GM18511 (cell line): ENCODE measurements at regions not wholly inside any gene's neighbourhood (a gene's known extent, or its start where the extent isn't known, plus 50 kb on each side); places are given as distances from the start of the nearest gene placed in this dataset.

Experiments used
- ATAC-seq: cut with Tn5 transposase; IDR thresholded peaks from one replicate; pipeline ENCODE4 v1.9.1; 2021; ENCODE audit warnings: mild to moderate bottlenecking, moderate library complexity; ENCODE audit not compliant: unreplicated experiment

DNA sequence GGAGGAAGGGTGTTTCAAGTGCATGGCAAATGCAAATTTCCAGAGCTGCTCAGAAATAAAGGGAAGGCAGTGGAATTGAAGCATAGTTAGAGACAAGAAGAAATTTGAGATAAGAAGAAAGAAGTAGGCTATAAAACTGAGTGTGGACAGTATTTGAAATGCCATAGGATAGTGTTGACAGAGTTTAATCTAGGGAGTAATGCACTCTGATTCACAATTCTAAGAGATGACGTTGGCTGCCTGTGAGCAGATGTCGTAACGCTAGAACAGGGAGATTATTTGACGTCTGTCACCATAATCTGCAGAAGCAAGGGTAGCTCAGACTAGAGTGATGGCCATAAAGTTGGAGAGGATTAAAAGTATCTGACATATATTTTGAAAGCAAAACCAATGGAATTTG lies 389.9 kb upstream of the KIRREL3 start:
- ATAC-seq = no peak

GRCh38 chr11:127385071-127385470 lies 384.5 kb upstream of the KIRREL3 start:
- no peak for ATAC-seq

- ATAC-seq = no peak
Observed at GRCh38 chr11:127383026-127383425, 382.5 kb upstream of the KIRREL3 start.

DNA sequence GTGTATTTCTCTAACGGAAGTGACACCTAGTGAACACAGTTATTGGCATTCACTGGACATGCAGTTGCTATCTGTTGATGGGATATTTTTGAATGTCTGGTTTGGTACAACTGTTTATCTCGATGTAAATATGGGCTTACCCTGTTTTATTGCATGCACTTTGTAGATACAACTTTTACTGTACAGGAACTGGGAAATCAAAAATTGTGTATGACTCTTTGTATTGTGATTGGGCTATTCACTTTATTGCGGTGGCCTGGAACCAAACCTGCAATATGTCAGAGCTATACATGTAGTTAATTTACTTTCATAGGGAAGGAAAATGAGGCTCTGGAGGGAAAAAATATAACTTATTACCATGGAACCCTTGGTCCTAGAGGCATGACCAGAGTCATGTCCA lies 380.7 kb upstream of the KIRREL3 start:
- ATAC-seq = no peak

- ATAC-seq = no peak
Observed at GRCh38 chr11:127379686-127380085, 379.1 kb upstream of the KIRREL3 start.

- ATAC-seq = no peak
Observed at GRCh38 chr11:127376301-127376700, 375.7 kb upstream of the KIRREL3 start.

GRCh38 chr11:127369356-127369755 lies 368.8 kb upstream of the KIRREL3 start:
- no peak for ATAC-seq

- ATAC-seq = no peak
Observed at GRCh38 chr11:127362754-127363308, 362.3 kb upstream of the KIRREL3 start.

DNA sequence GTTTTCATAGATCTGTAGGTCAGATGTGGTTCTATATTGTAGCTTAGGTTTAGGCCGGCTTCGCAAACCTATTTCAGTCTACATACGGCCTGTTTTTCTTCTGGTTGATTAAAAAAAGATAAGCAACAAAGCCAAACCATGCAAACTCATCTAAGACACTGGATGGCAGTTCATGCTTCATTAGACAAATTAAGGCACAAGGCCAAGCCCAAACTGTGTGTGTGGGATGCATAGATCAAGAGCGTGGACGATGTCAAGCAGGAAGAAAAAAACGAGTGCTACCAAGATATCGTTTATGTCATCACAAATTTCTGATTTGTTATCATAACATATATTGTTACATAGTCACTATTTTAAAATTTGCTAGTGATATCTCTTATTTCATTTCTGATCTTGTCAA lies 357.6 kb upstream of the KIRREL3 start:
- ATAC-seq = no peak

- no peak for ATAC-seq
Observed at GRCh38 chr11:127350476-127350875, 349.9 kb upstream of the KIRREL3 start.

DNA sequence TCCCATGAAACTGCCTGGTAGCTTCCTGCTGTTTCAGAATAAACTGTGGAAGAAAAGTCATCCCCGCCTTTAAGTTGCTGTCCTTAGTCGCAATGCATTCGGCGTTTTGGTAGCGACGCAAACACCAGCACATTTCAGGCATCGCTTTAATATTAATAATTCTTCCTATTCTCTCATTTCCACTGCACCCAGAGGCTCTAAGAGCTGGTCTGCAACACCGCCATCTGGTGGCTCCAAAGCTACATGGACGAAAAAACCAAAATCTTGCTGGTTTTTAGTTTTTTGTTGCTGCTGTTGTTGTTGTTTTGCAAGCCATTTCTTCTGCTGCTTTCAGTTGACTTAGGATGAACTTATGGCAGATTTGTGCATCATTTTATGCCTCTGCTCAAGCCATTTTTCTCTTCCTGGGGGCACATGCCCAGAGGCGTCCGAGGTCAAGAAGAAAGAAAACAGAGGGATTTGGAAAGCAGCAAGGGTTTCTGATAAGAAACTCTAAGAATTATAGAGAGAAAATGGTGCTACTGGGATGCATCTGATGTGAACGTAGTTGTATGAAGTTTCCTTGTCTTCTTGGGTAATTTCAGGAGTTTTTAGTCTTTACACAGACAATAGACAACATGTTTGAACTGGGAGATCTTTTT lies 345.4 kb upstream of the KIRREL3 start:
- ATAC-seq = no peak

DNA sequence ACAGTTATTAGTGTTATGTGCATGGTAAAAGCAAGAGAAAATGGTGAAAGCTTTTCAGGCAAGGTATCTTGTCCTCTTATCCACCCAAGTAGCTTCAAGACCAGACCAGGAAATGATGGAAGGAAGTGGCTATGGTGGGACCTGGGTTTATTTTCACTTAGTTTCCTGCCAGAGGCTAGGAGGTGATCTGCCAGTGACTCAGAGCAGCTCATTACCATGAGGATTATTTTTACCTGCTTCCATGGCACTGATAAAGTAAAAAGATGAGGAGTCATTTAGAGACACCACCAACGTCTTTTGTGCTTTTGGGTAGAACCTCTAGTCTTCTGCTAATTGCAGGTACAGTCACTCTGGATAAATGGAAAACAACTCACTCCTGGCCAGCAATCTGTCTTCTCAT lies 339.9 kb upstream of the KIRREL3 start:
- ATAC-seq = no peak

DNA sequence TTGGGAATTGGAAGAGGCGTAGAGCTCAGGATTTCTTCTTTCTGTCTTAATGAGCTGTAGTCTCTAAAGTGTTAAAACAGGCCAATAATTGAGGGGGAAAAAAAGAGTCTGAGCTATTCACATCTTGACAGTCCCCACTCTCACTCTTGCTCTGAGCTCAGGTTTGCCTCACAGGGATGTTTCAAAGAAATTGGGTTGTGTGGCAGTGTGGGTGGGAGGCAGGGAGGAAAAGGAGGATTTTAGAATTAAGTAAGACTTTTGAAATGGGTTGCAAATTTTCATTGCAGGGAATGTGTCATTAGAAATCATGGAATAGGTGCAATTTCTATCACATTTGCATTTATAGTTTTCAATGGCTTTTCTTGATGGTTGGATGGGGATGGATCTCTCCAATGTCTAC lies 338.8 kb upstream of the KIRREL3 start:
- no peak for ATAC-seq

GRCh38 chr11:127338380-127339259 lies 338.1 kb upstream of the KIRREL3 start:
- ATAC-seq = no peak

DNA sequence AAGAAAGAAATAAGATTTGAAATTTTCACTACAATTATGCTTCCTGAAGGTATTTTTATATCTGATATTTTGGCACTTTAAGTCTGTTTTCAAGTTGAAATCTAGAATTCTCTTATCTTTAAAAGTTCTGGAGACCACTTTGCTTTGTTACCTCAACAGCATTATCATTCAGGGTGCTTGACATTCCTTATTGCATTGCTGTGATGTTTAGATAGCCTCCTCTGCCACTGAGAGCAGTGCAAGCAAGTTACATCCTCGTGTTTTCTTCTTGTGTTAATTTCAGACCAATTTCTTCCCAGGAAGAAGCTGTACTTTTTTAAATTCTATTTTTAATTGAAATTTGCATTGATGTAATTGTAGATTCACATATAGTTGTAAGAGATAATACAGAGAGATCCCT lies 333.9 kb upstream of the KIRREL3 start:
- ATAC-seq = no peak

- no peak for ATAC-seq
Observed at GRCh38 chr11:127332896-127333295, 332.3 kb upstream of the KIRREL3 start.

- ATAC-seq = no peak
Observed at GRCh38 chr11:127330044-127330443, 329.5 kb upstream of the KIRREL3 start.

DNA sequence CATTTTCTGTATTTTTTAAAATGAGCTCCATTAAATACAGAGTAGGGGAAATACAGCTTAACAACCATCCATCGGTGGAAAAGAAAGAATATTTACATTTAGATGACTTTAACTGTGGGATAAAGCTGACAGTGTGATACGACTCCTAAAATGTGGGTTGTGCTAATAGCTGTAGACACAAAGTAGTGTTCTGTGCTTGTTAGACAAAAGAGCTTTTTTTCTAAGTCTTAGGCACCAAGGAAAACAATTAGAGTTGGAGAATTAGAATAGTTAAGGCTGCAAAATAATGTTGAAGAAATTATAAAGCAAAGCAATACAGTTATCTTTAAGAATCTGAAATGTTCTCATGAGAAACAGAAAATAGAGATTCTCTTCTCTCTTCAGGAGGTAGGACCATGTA lies 307.7 kb upstream of the KIRREL3 start:
- no peak for ATAC-seq

DNA sequence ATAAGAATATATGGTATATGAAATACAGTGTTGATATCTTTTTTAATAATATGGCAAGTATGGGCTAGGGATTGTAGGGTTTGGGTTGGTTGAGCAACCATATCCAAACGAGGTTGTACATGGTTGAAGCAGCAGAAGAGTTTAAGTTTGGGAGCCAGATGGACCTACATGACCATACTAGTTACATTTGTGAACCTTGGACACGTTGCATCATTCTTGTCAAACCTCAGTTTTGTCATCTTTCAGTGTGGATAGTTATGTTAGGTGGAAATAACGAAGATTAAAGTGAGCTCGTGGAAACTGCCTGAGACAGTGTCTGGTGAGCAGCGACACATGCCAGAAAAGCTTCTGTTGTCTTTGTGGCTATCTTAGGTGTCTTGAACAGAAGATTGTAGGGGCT lies 307.1 kb upstream of the KIRREL3 start:
- no peak for ATAC-seq

DNA sequence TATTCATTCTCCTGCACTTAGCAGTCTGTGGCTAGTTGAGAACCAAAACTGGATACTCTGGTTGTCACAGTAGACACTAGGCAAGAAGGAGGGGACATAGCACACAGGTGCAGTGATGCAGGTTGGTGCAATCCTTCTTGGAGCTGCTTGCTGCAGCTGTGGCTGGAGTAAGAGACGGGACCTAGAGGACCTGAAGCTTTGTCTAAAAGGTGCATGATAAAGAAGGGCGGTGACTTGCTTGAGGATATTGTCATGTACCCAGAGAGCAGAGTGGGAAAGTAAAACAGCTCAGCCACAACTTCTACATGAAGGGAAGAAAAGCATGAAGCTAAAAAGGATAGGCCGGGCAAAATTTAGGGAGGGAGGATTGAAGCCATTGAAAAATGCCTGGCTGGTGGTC lies 304.1 kb upstream of the KIRREL3 start:
- no peak for ATAC-seq

DNA sequence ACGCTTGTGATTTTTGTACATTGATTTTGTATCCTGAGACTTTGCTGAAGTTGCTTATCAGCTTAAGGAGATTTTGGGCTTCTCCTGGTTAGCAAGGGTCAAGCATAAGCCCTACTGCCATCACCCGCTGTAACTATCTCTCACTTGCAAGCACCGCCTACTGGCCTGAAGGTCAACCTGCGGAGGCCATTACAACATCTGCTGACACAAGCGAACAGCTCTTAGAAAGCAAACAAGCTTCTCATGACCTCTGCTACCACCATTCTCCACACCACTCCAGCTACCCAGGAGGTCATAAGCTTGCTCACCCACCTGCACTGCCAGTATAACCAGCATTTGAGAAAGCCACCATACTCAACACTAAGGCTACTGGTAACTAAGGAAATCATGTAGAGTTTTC lies 288.4 kb upstream of the KIRREL3 start:
- no peak for ATAC-seq

- ATAC-seq = no peak
Observed at GRCh38 chr11:127281534-127281933, 281.0 kb upstream of the KIRREL3 start.
